ENCODE measurements at regions not wholly inside any gene's neighbourhood (a gene's known extent, or its start where the extent isn't known, plus 50 kb on each side); places are given as distances from the start of the nearest gene placed in this dataset.
"Not testable (repeated sequence)": the region's sequence is repeated elsewhere in the genome, so short reads cannot be mapped to it uniquely, and the experiment has no call there.

DNA sequence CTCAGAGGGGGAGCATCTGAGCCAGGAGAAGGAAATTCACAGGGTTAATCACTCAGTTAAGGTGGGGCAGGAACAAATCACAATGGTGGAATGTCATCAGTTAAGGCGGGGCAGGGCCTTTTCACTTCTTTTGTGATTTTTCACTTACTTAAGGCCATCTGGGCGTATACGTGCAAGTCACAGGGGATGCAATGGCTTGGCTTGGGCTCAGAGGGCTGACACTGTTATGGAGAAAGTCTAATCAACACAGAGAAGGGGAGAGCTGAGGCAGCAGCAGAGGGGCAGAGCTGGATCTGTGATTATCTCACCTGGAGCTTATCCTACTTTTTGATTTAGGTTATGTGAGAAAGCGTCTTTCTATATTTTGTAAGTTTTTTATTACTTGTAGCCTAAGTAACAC lies 350.1 kb downstream of the NSUN3 start:
- ATAC-seq; BruUV-seq (replicated peaks); H3K36me3 ChIP-seq (ENCODE audit: control insufficient read depth in 1 of 2, insufficient read depth in 2 of 2, low read length in 2 of 2); H3K9ac ChIP-seq (ENCODE audit: low read length); H3K9me3 ChIP-seq (ENCODE audit: control insufficient read depth in 1 of 2, insufficient read depth in 1 of 2, low read depth in 1 of 2, low read length in 2 of 2); CTCF ChIA-PET; DNase-seq (ENCODE audit: low read depth, low spot score); H3K27me3 ChIP-seq (ENCODE audit: insufficient read depth, low read length); H4K20me1 ChIP-seq (ENCODE audit: insufficient read depth); H3K4me2 ChIP-seq (ENCODE audit: low read length); H2AFZ ChIP-seq (ENCODE audit: low read depth, low read length, poor library complexity, severe bottlenecking); intact Hi-C loops (cut with micrococcal nuclease); H3K79me2 ChIP-seq (ENCODE audit: insufficient read depth, low read length); POLR2A ChIA-PET; H3K4me3 ChIP-seq (replicated peaks in 1 of 2; ENCODE audit: low read depth in 1 of 2, low read length in 2 of 2); H3K4me1 ChIP-seq (ENCODE audit: control insufficient read depth in 1 of 2, insufficient read depth in 2 of 2, low read length in 2 of 2); RAD21 ChIA-PET (ENCODE audit: low non-redundant PET in 1 of 2, low total read pairs in 2 of 2, uncharacterized antibody in 2 of 2, unreplicated experiment in 2 of 2); H3K9me2 ChIP-seq (ENCODE audit: insufficient read depth); H3K27ac ChIP-seq (ENCODE audit: low read depth, low read length): not testable (repeated sequence)

DNA sequence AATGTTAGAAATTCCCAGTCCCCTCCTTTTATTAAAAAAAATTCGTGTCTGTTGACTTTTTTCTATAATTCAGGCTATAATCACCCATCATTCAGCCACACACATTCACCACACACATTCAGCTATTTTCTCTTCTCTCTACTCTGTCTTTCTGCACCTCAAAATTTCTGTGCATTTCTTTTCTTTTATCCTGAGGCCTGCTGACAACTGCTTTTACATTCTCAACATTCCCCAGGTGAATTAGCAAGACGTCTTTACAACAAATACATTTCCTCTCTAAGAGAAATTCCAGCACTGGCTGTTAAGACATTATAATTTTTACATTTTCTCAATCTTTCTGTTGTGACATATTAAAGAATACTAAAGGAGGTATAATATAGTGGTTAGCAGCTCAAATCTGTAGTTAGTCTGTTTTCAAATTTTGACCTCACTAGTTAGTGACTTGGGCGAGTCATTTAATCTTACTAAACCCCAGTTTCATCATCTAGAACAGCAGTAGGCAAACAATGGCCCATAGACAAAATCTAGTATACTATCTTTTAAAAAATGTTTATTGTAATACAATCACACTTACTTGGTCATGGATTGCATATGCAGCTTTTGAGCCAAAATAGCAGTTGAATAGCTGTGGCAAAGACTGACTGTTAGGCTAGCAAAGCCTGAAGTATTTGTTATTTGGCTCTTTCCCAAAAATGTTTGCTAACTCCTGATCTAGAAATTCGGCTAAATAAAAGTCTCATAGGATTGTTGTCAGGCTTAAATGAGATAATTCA lies 350.7 kb downstream of the NSUN3 start:
- TF ChIP-seq YY1 (IDR thresholded peaks at IDR 0.05; ENCODE audit: extremely low read depth, insufficient replicate concordance, low read depth, low read length) (no peak), ZFX (IDR thresholded peaks at IDR 0.05) (no peak), EGR1 (IDR thresholded peaks at IDR 0.05; ENCODE audit: low read depth) (no peak), CBX3 (IDR thresholded peaks at IDR 0.05; ENCODE audit: low read depth) (no peak)
- TF ChIP-seq, protein P1, sequence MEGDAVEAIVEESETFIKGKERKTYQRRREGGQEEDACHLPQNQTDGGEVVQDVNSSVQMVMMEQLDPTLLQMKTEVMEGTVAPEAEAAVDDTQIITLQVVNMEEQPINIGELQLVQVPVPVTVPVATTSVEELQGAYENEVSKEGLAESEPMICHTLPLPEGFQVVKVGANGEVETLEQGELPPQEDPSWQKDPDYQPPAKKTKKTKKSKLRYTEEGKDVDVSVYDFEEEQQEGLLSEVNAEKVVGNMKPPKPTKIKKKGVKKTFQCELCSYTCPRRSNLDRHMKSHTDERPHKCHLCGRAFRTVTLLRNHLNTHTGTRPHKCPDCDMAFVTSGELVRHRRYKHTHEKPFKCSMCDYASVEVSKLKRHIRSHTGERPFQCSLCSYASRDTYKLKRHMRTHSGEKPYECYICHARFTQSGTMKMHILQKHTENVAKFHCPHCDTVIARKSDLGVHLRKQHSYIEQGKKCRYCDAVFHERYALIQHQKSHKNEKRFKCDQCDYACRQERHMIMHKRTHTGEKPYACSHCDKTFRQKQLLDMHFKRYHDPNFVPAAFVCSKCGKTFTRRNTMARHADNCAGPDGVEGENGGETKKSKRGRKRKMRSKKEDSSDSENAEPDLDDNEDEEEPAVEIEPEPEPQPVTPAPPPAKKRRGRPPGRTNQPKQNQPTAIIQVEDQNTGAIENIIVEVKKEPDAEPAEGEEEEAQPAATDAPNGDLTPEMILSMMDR (IDR thresholded peaks at IDR 0.05 in 2 of 3, conservative IDR thresholded peaks at IDR 0.05 in 1 of 3; ENCODE audit: borderline replicate concordance in 1 of 3, insufficient read depth in 1 of 3, low read depth in 2 of 3, low read length in 2 of 3) = no peak
- Histone ChIP-seq H3K4me3 (replicated peaks in 1 of 2; ENCODE audit: low read depth in 1 of 2, low read length in 2 of 2) (no peak overlapping the region), H3K9me3 (ENCODE audit: control insufficient read depth in 1 of 2, insufficient read depth in 1 of 2, low read depth in 1 of 2, low read length in 2 of 2) (peaks cover 0 to 12% of the 10 kb centered on the region in 2 experiments; a peak in 3 of 4 replicates), H3K4me1 (ENCODE audit: control insufficient read depth in 1 of 2, insufficient read depth in 2 of 2, low read length in 2 of 2) (no peaks in the 10 kb centered on the region), H3K27me3 (ENCODE audit: insufficient read depth, low read length) (no peaks in the 10 kb centered on the region), H2AFZ (ENCODE audit: low read depth, low read length, poor library complexity, severe bottlenecking) (no peak overlapping the region), H3K79me2 (ENCODE audit: insufficient read depth, low read length) (no peaks in the 10 kb centered on the region), H3K4me2 (ENCODE audit: low read length) (no peak overlapping the region), H3K9ac (ENCODE audit: low read length) (no peak overlapping the region), H3K27ac (ENCODE audit: low read depth, low read length) (no peak overlapping the region), H3K36me3 (ENCODE audit: control insufficient read depth in 1 of 2, insufficient read depth in 2 of 2, low read length in 2 of 2) (no peaks in the 10 kb centered on the region), H4K20me1 (ENCODE audit: insufficient read depth) (no peaks in the 10 kb centered on the region), H3K9me2 (ENCODE audit: insufficient read depth) (no peaks in the 10 kb centered on the region)
- CTCF ChIA-PET = no interaction called here
- no peak for ATAC-seq
- RAD21 ChIA-PET (ENCODE audit: low non-redundant PET in 1 of 2, low total read pairs in 2 of 2, uncharacterized antibody in 2 of 2, unreplicated experiment in 2 of 2) = no interaction called here
- no peak for DNase-seq (ENCODE audit: low read depth, low spot score)
- no TSS peak for BruUV-seq (replicated peaks)
- POLR2A ChIA-PET = no interaction called here
- intact Hi-C loops (cut with micrococcal nuclease) = no loop called here
